ENCODE measurements at regions not wholly inside any gene's neighbourhood (a gene's known extent, or its start where the extent isn't known, plus 50 kb on each side); places are given as distances from the start of the nearest gene placed in this dataset.

DNA sequence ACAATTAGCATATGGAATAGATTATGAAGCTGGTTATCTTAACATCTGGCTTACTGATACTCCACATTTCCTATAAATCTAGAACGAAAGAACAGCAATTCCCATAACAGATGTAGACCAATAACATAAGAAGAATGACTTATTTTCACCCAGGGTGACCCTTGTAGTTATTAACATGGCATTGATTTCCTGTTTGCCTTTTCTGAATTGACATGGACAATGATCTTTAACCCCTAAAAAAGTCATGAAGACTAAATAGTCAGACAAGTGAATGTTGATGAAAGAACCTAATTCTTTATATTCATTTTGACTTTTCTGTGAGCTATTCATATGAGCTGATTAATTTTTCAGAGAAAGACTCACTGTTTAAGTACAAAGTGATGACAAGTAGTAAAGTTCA lies 175.3 kb upstream of the CD180 start:
- TF ChIP-seq, protein P1, sequence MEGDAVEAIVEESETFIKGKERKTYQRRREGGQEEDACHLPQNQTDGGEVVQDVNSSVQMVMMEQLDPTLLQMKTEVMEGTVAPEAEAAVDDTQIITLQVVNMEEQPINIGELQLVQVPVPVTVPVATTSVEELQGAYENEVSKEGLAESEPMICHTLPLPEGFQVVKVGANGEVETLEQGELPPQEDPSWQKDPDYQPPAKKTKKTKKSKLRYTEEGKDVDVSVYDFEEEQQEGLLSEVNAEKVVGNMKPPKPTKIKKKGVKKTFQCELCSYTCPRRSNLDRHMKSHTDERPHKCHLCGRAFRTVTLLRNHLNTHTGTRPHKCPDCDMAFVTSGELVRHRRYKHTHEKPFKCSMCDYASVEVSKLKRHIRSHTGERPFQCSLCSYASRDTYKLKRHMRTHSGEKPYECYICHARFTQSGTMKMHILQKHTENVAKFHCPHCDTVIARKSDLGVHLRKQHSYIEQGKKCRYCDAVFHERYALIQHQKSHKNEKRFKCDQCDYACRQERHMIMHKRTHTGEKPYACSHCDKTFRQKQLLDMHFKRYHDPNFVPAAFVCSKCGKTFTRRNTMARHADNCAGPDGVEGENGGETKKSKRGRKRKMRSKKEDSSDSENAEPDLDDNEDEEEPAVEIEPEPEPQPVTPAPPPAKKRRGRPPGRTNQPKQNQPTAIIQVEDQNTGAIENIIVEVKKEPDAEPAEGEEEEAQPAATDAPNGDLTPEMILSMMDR (IDR thresholded peaks at IDR 0.05): no peak
- Mint-ChIP-seq H3K27me3 (ENCODE audit: insufficient read depth) (peaks cover 2% of the 10 kb centered on the region; the same call in 1 of the 2 replicates), H3K27ac (no peak overlapping the region), H3K9me3 (no peaks in the 10 kb centered on the region), H3K36me3 (ENCODE audit: low read depth) (no peaks in the 10 kb centered on the region), H3K4me3 (no peak overlapping the region), H3K4me1 (ENCODE audit: low read depth) (no peaks in the 10 kb centered on the region)
- DNase-seq: no peak

- Mint-ChIP-seq H3K27ac (no peak overlapping the region), H3K36me3 (ENCODE audit: low read depth) (no peaks in the 10 kb centered on the region), H3K27me3 (ENCODE audit: insufficient read depth) (no peaks in the 10 kb centered on the region; the same call in 1 of the 2 replicates), H3K4me1 (ENCODE audit: low read depth) (no peaks in the 10 kb centered on the region), H3K9me3 (no peaks in the 10 kb centered on the region), H3K4me3 (no peak overlapping the region)
- no peak for DNase-seq
- TF ChIP-seq, protein P1 (IDR thresholded peaks at IDR 0.05): no peak
Observed at GRCh38 chr5:67366691-67367395, 170.2 kb upstream of the CD180 start.

DNA sequence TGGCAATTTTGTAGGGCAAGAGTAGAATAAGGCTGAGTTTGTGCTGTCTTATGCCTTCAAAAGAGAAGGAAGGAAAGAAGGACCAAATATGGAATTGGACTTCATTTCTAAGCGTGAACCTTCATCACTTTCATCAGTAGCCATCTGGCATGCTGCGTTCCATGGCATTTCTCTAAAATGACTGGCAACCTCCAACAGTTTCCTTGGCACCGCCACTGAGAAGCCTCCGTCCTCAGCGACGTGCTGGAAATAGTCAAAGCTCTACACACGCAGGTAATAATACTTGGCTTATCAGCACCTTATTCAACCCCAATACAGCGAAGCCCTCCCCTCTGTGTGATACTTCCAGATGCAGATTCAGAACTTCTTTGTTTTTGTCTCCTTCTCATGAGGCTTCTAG lies 169.7 kb upstream of the CD180 start:
- no peaks in the 10 kb centered on the region for H3K36me3 Mint-ChIP-seq (ENCODE audit: low read depth)

GRCh38 chr5:67364381-67364970 lies 167.9 kb upstream of the CD180 start:
- Mint-ChIP-seq H3K36me3 (ENCODE audit: low read depth) (no peaks in the 10 kb centered on the region), H3K27ac (no peak overlapping the region), H3K9me3 (no peaks in the 10 kb centered on the region), H3K4me3 (no peak overlapping the region), H3K4me1 (ENCODE audit: low read depth) (no peaks in the 10 kb centered on the region), H3K27me3 (ENCODE audit: insufficient read depth) (peaks cover 1% of the 10 kb centered on the region; the same call in 1 of the 2 replicates)
- TF ChIP-seq, protein P1 (IDR thresholded peaks at IDR 0.05): no peak
- no peak for DNase-seq

More for the DNA sequence above, 169.7 kb upstream of the CD180 start:
- H3K27ac Mint-ChIP-seq: no peak overlapping the region
- no peaks in the 10 kb centered on the region for H3K4me1 Mint-ChIP-seq (ENCODE audit: low read depth)
- no peak for DNase-seq
- H3K4me3 Mint-ChIP-seq: no peak overlapping the region
- TF ChIP-seq, protein P1 (IDR thresholded peaks at IDR 0.05): no peak
- no peaks in the 10 kb centered on the region for H3K9me3 Mint-ChIP-seq
- peaks cover 1% of the 10 kb centered on the region; the same call in 1 of the 2 replicates for H3K27me3 Mint-ChIP-seq (ENCODE audit: insufficient read depth)

DNA sequence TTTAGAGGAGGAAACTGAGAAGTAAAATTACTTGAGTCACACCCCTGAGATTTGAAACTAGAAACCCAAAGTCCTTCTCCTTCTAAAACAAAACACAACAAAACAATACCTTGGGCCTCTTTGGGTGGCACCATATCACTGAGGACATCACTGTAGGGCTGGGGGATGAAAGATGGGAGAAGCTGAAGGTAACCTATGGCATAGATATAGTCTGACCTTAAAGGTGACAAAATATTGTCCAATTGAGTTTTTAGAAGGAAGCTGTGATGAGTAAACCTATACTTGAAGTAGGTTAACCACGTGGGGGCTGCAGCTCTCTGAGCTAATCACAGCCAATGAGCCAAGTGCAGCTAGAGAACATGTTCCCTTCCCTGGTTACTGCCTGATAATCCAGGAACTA lies 167.4 kb upstream of the CD180 start:
- Mint-ChIP-seq H3K4me3 (no peak overlapping the region), H3K9me3 (no peaks in the 10 kb centered on the region), H3K4me1 (ENCODE audit: low read depth) (no peaks in the 10 kb centered on the region), H3K27me3 (ENCODE audit: insufficient read depth) (peaks cover 1% of the 10 kb centered on the region; the same call in 1 of the 2 replicates), H3K36me3 (ENCODE audit: low read depth) (no peaks in the 10 kb centered on the region), H3K27ac (no peak overlapping the region)
- TF ChIP-seq, protein P1 (IDR thresholded peaks at IDR 0.05): no peak
- no peak for DNase-seq

Data from HFFc6 (cell line).